ENCODE measurements at regions not wholly inside any gene's neighbourhood (a gene's known extent, or its start where the extent isn't known, plus 50 kb on each side); places are given as distances from the start of the nearest gene placed in this dataset.

DNA sequence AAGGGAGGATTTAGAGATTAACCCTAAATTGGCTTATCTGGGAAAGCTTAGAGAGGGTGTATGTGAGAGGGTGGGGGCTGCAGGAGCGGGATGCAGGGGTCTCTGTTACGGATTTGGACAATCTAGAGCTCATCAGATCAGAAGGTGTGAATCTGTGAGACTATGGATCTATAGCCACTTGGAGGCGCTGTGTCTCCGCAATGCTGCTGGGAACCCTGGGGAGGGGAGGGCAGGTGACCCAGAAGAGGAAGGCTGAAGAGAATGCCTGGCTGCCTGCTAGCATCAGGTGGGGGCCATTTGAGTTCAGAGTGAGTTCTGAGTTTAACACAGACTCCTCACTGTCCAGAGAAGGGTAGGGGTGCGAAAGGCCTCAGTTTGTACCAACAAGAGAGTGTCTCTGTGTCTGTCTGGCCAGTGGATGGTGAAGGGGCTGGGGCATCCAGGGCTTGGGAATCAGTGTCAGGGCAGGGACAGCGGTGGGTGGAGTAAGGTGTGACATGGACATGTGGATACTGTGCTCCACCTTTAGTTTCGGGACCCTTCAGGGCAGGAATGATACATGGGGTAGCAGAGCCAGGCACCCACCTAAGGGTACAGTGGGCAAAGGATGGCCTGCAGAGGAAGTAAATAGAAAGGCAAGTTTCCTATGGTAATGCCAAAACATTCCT lies 187.3 kb upstream of the PRSS58 start:
- TF ChIP-seq, protein P1, sequence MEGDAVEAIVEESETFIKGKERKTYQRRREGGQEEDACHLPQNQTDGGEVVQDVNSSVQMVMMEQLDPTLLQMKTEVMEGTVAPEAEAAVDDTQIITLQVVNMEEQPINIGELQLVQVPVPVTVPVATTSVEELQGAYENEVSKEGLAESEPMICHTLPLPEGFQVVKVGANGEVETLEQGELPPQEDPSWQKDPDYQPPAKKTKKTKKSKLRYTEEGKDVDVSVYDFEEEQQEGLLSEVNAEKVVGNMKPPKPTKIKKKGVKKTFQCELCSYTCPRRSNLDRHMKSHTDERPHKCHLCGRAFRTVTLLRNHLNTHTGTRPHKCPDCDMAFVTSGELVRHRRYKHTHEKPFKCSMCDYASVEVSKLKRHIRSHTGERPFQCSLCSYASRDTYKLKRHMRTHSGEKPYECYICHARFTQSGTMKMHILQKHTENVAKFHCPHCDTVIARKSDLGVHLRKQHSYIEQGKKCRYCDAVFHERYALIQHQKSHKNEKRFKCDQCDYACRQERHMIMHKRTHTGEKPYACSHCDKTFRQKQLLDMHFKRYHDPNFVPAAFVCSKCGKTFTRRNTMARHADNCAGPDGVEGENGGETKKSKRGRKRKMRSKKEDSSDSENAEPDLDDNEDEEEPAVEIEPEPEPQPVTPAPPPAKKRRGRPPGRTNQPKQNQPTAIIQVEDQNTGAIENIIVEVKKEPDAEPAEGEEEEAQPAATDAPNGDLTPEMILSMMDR (CRISPR knock-in tag; IDR thresholded peaks at IDR 0.05), result peak; percentile 33
- TF ChIP-seq SIN3B (IDR thresholded peaks at IDR 0.05; ENCODE audit: low read length), result no peak
- TF ChIP-seq, protein P2, sequence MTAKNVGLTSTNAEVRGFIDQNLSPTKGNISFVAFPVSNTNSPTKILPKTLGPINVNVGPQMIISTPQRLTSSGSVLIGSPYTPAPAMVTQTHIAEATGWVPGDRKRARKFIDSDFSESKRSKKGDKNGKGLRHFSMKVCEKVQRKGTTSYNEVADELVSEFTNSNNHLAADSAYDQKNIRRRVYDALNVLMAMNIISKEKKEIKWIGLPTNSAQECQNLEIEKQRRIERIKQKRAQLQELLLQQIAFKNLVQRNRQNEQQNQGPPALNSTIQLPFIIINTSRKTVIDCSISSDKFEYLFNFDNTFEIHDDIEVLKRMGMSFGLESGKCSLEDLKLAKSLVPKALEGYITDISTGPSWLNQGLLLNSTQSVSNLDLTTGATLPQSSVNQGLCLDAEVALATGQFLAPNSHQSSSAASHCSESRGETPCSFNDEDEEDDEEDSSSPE (CRISPR knock-in tag; IDR thresholded peaks at IDR 0.05), result no peak

More for the DNA sequence above, 187.3 kb upstream of the PRSS58 start:
- intact Hi-C loops (cut with micrococcal nuclease; ENCODE audit: unreplicated experiment), result loop anchor here (5.0 kb wide), 1 partner anchor 243 kb away; no protein-coding TSS in a partner anchor
- Histone ChIP-seq H3K36me3 (replicated peaks in 1 of 2; ENCODE audit: control insufficient read depth in 1 of 2, insufficient read depth in 2 of 2, low read length in 2 of 2) (no peaks in the 10 kb centered on the region), H3K4me2 (ENCODE audit: low read depth, low read length) (no peak overlapping the region), H4K20me1 (ENCODE audit: insufficient read depth, low read length) (no peaks in the 10 kb centered on the region), H3K4me3 (replicated peaks in 1 of 3; ENCODE audit: insufficient read depth in 1 of 3, low read depth in 2 of 3, low read length in 3 of 3) (no peak overlapping the region), H3K79me2 (ENCODE audit: insufficient read depth, low read length) (no peaks in the 10 kb centered on the region), H3K4me1 (ENCODE audit: insufficient read depth, low read length) (no peaks in the 10 kb centered on the region), H3K9me3 (ENCODE audit: low read length) (no peaks in the 10 kb centered on the region), H2AFZ (ENCODE audit: low read length) (no peak overlapping the region), H3K27me3 (ENCODE audit: control insufficient read depth in 1 of 2, insufficient read depth in 2 of 2, low read length in 2 of 2) (peaks cover 0 to 4% of the 10 kb centered on the region in 2 experiments; a peak in 2 of 5 replicates), H3K9ac (ENCODE audit: insufficient read depth, low read depth, low read length) (no peak overlapping the region), H3K27ac (ENCODE audit: extremely low read length, insufficient read depth, low read length) (no peak overlapping the region)
- WGBS (ENCODE audit: low lambda C conversion rate), result 3% methylated on average over 7 of the region's 7 CpGs
- no peak for DNase-seq (ENCODE audit: low spot score)
- in situ Hi-C loops (cut with HindIII; ENCODE audit: extremely low pct_ligation_motif_present, low pct_unique_long_range_greater_than_20kb), result no loop called here
- ChIA-PET CTCF (ENCODE audit: low intra/inter-chr PET ratio, low total read pairs) (no interaction called here), POLR2A (no interaction called here)
- no peak for ATAC-seq
- FAIRE-seq, result no peak
- BruUV-seq (replicated peaks), result no TSS peak
